Astrocyte (in vitro differentiated cells and primary cell): ENCODE measurements at regions not wholly inside any gene's neighbourhood (a gene's known extent, or its start where the extent isn't known, plus 50 kb on each side); places are given as distances from the start of the nearest gene placed in this dataset.

Experiments
- DNase-seq: peaks from one replicate; pipeline ENCODE4 v3.0.0-alpha.2; 2010; ENCODE audit warnings: low read depth
- FAIRE-seq: peaks from 2 replicates; lab custom pipeline; 2011; peaks lifted over from hg19 to GRCh38; lab: Jason Lieb, UNC
- H2AFZ ChIP-seq: 2 replicates; pipeline ENCODE4 v1.6.0; 2012; ENCODE audit warnings: low read depth, low read length, inconsistent platforms
- H3K27ac ChIP-seq: 2 replicates; pipeline ENCODE4 v1.5.1; 2011; ENCODE audit warnings: low read depth, low read length, inconsistent platforms
- H3K27me3 ChIP-seq: 2 replicates; pipeline ENCODE4 v1.6.0; 2011; ENCODE audit warnings: low read length, inconsistent platforms; ENCODE audit not compliant: insufficient read depth
- H3K36me3 ChIP-seq: 2 replicates; pipeline ENCODE4 v1.5.1; 2011; ENCODE audit warnings: low read length, inconsistent platforms; ENCODE audit not compliant: insufficient read depth
- H3K4me1 ChIP-seq: 2 replicates; pipeline ENCODE4 v1.5.1; 2011; ENCODE audit warnings: low read length, inconsistent platforms; ENCODE audit not compliant: insufficient read depth
- H3K4me2 ChIP-seq: 2 replicates; pipeline ENCODE4 v1.6.0; 2012; ENCODE audit warnings: low read length, inconsistent platforms
- H3K4me3 ChIP-seq: 2 replicates; pipeline ENCODE4 v1.5.1; 2011; ENCODE audit warnings: low read depth, mild to moderate bottlenecking, low read length, inconsistent platforms; ENCODE audit not compliant: insufficient read depth
- H3K79me2 ChIP-seq: 2 replicates; pipeline ENCODE4 v1.6.0; 2012; ENCODE audit warnings: mild to moderate bottlenecking, low read length, inconsistent platforms; ENCODE audit not compliant: insufficient read depth
- H3K9ac ChIP-seq: 2 replicates; pipeline ENCODE4 v1.6.0; 2012; ENCODE audit warnings: mild to moderate bottlenecking, low read length, inconsistent platforms
- H3K9me3 ChIP-seq: 2 replicates; pipeline ENCODE4 v1.5.1; 2012; ENCODE audit warnings: low read depth, mild to moderate bottlenecking, low read length, inconsistent platforms; ENCODE audit not compliant: insufficient read depth
- H4K20me1 ChIP-seq: 2 replicates; pipeline ENCODE4 v1.6.0; 2012; ENCODE audit warnings: low read length, inconsistent platforms; ENCODE audit not compliant: insufficient read depth
- H3K27ac Mint-ChIP-seq: one replicate; pipeline ENCODE4 v1.8.0; 2021; ENCODE audit warnings: mild to moderate bottlenecking, mixed read lengths; ENCODE audit not compliant: unreplicated experiment
- H3K27me3 Mint-ChIP-seq: one replicate; pipeline ENCODE4 v1.8.0; 2021; ENCODE audit warnings: low read depth, mixed read lengths; ENCODE audit not compliant: unreplicated experiment
- H3K36me3 Mint-ChIP-seq: one replicate; pipeline ENCODE4 v1.8.0; 2021; ENCODE audit warnings: low read depth, mixed read lengths; ENCODE audit not compliant: unreplicated experiment
- H3K4me1 Mint-ChIP-seq: one replicate; pipeline ENCODE4 v1.8.0; 2021; ENCODE audit warnings: low read depth, mixed read lengths; ENCODE audit not compliant: unreplicated experiment
- H3K4me3 Mint-ChIP-seq: one replicate; pipeline ENCODE4 v1.8.0; 2021; ENCODE audit warnings: mild to moderate bottlenecking, moderate library complexity, mixed read lengths; ENCODE audit not compliant: unreplicated experiment
- H3K9me3 Mint-ChIP-seq: one replicate; pipeline ENCODE4 v1.8.0; 2021; ENCODE audit warnings: mild to moderate bottlenecking, mixed read lengths; ENCODE audit not compliant: unreplicated experiment
- CTCF ChIP-seq: IDR thresholded peaks from 2 replicates; pipeline ENCODE4 v1.5.1; 2011; ENCODE audit warnings: low read depth, mild to moderate bottlenecking, inconsistent platforms, low read length, moderate library complexity; ENCODE audit not compliant: insufficient read depth
- EZH2 ChIP-seq: IDR thresholded peaks from 2 replicates; pipeline ENCODE4 v1.6.1; 2012; ENCODE audit warnings: mild to moderate bottlenecking, low read length, inconsistent platforms; ENCODE audit not compliant: insufficient read depth

GRCh38 chr13:111943229-111943795 is 123.6 kb upstream of the SOX1 start:
- Histone ChIP-seq H2AFZ (no peak overlapping the region), H4K20me1 (no peaks in the 10 kb centered on the region), H3K9ac (no peak overlapping the region), H3K27ac (no peak overlapping the region), H3K79me2 (no peaks in the 10 kb centered on the region), H3K4me2 (no peak overlapping the region), H3K4me3 (no peak overlapping the region), H3K27me3 (no peaks in the 10 kb centered on the region), H3K9me3 (peaks cover 4% of the 10 kb centered on the region), H3K4me1 (no peaks in the 10 kb centered on the region), H3K36me3 (no peaks in the 10 kb centered on the region)
- no peak overlapping the region for H3K27ac Mint-ChIP-seq
- FAIRE-seq = no peak
- H3K27me3 Mint-ChIP-seq = peaks cover 39% of the 10 kb centered on the region
- H3K36me3 Mint-ChIP-seq = no peaks in the 10 kb centered on the region
- no peak overlapping the region for H3K4me3 Mint-ChIP-seq
- TF ChIP-seq EZH2 = no peak
- TF ChIP-seq CTCF = no peak
- H3K4me1 Mint-ChIP-seq = peaks cover 3% of the 10 kb centered on the region
- peaks cover under 1% of the 10 kb centered on the region for H3K9me3 Mint-ChIP-seq
- DNase-seq = no peak

GRCh38 chr13:111944171-111944583 is 122.8 kb upstream of the SOX1 start:
- no peak for TF ChIP-seq CTCF
- TF ChIP-seq EZH2 = no peak
- no peak overlapping the region for H3K4me3 ChIP-seq

DNA sequence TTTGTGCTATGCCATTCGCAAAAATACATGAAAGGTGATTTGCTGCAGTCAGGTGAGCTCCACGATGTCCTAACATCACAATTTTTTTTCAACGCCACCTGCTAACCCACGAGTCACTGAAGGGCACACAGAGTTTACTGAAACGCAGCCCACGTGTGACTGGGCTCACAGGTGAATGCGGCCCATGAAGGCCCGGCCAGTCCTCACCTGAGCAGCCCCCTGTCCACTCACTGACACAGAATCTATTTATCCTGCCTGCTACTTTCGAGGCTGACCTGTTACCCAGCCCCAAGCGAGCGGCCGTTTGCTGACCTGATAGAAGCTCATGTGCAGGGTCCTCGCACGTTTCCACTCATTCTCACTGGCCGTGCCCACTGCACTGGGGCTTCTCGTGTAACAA is 121.9 kb upstream of the SOX1 start:
- H3K36me3 Mint-ChIP-seq = no peaks in the 10 kb centered on the region
- Histone ChIP-seq H3K27me3 (no peaks in the 10 kb centered on the region), H2AFZ (no peak overlapping the region), H3K36me3 (no peaks in the 10 kb centered on the region), H3K9me3 (peaks cover 7% of the 10 kb centered on the region), H3K4me2 (no peak overlapping the region), H3K4me3 (no peak overlapping the region), H3K9ac (no peak overlapping the region), H3K27ac (no peak overlapping the region), H4K20me1 (no peaks in the 10 kb centered on the region), H3K4me1 (no peaks in the 10 kb centered on the region), H3K79me2 (no peaks in the 10 kb centered on the region)
- no peak for DNase-seq
- peaks cover 47% of the 10 kb centered on the region for H3K27me3 Mint-ChIP-seq
- no peaks in the 10 kb centered on the region for H3K4me1 Mint-ChIP-seq
- TF ChIP-seq CTCF (no peak), EZH2 (no peak)
- no peak overlapping the region for H3K27ac Mint-ChIP-seq
- H3K9me3 Mint-ChIP-seq = peaks cover 7% of the 10 kb centered on the region
- no peak for FAIRE-seq
- H3K4me3 Mint-ChIP-seq = no peak overlapping the region

More at GRCh38 chr13:111944171-111944583, 122.8 kb upstream of the SOX1 start:
- H3K36me3 Mint-ChIP-seq = no peaks in the 10 kb centered on the region
- no peak overlapping the region for H2AFZ ChIP-seq
- no peak overlapping the region for H3K4me2 ChIP-seq
- no peak overlapping the region for H3K9ac ChIP-seq
- no peak overlapping the region for H3K27ac ChIP-seq
- no peaks in the 10 kb centered on the region for H3K79me2 ChIP-seq
- DNase-seq (no peak), FAIRE-seq (no peak)
- H3K27ac Mint-ChIP-seq = no peak overlapping the region
- no peaks in the 10 kb centered on the region for H3K36me3 ChIP-seq
- H3K27me3 ChIP-seq = no peaks in the 10 kb centered on the region
- no peaks in the 10 kb centered on the region for H3K4me1 ChIP-seq
- peaks cover 47% of the 10 kb centered on the region for H3K27me3 Mint-ChIP-seq
- peaks cover 7% of the 10 kb centered on the region for H3K9me3 Mint-ChIP-seq
- no peaks in the 10 kb centered on the region for H3K4me1 Mint-ChIP-seq
- peaks cover 4% of the 10 kb centered on the region for H3K9me3 ChIP-seq
- H3K4me3 Mint-ChIP-seq = no peak overlapping the region
- H4K20me1 ChIP-seq = no peaks in the 10 kb centered on the region
